Renal pelvis (tissue), 1 donor: ENCODE measurements at regions not wholly inside any gene's neighbourhood (a gene's known extent, or its start where the extent isn't known, plus 50 kb on each side); places are given as distances from the start of the nearest gene placed in this dataset.
"Not testable (repeated sequence)": the region's sequence is repeated elsewhere in the genome, so short reads cannot be mapped to it uniquely, and the experiment has no call there.

ENCODE experiments used
- DNase-seq: peaks from one replicate; pipeline ENCODE4 v3.0.0-alpha.2; 2013

DNA sequence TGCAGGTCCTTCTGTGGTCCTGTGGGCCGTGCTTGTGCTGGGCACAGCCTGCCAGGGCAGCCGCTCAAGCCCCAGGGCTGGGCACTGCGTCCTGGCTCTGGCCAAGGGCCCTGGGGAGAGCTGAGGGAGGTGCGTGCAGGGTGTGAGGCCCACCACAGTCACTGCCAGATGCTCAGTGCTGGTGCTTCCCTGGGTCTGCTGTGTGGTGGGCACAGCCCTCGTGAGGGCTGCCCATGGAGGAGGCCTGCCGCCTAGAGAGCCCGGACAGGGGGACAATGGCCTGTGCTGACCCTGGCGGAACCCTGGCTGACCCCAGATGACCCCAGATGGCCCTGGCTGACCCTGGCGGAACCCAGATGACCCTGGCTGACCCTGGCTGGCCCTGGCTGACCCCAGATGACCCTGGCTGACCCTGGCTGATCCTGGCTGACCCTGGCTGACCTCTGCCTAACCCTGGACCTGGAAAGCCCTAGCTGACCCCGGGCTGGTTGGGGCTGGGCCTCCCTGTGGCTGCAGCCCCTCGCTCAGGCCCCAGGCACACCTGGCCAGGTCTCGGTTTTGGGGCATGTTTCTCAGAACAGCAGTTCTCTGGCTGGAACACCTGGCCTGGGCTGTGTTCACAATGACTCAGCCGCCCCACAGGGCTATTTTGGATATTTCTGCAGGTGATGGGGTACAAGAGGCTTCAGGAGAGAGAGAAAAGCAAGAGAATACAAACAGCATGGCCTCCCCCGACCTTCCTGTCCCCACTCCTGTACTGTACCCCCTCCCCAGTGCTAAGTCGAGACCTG, 55.4 kb downstream of the TMEM121 start:
- no peak for DNase-seq

DNA sequence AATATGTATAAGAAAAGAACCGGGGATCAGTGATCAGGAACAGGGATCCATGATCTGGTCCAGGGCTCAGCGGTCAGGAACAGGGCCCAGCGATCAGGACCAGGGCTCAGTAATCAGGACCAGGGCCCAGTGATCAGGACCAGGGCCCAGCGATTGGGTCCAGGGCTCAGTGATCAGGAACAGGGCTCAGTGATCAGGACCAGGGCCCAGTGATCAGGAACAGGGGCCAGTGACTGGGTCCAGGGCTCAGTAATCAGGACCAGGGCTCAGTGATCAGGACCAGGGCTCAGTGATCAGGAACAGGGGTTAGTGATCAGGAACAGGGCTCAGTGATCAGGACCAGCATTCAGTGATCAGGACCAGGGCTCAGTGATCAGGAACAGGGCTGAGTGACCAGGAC, 56.3 kb downstream of the TMEM121 start:
- DNase-seq = no peak

DNA sequence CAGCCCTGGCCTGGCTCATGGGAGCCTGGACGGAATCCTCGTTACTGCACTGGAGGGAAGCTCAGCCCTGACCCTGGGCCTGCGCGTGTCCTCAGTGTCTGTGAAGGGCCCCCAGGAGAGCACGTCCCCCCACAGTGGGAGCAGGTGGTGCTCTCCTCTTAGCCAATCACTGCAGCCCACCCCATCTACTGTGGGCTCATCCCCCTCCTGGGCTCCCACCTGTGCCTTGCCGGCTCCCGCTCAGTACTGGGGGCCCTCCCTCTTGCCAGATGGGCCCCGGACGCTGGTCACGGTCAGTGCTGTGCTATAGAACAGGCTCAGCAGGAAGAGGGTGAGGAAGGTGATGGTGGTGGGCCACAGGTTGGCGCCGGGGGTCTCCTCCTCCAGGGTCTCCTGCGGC, 57.5 kb downstream of the TMEM121 start:
- DNase-seq = not testable (repeated sequence)

GRCh38 chr14:105585290-105585689, 58.9 kb downstream of the TMEM121 start:
- not testable (repeated sequence) for DNase-seq

DNA sequence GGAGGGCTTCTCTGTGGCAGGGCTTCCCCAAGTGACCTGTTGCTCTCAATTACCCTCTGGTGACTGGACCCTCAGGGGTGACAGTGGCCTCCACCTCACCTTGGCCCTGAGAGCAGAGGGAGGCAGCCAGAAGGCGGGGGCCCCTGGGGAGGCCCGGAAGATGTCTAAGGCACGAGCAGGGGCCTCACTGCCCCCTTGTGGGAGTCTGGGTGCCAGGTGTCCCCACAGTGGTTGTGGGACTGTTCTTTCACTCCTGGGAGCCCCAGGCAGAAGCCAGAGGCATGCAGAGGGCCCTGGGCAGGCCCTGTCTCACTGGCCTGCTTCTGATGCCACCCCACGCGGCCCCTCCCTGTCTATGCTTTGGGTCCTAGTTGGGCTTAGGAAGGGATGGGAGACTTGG, 59.3 kb downstream of the TMEM121 start:
- DNase-seq = not testable (repeated sequence)

DNA sequence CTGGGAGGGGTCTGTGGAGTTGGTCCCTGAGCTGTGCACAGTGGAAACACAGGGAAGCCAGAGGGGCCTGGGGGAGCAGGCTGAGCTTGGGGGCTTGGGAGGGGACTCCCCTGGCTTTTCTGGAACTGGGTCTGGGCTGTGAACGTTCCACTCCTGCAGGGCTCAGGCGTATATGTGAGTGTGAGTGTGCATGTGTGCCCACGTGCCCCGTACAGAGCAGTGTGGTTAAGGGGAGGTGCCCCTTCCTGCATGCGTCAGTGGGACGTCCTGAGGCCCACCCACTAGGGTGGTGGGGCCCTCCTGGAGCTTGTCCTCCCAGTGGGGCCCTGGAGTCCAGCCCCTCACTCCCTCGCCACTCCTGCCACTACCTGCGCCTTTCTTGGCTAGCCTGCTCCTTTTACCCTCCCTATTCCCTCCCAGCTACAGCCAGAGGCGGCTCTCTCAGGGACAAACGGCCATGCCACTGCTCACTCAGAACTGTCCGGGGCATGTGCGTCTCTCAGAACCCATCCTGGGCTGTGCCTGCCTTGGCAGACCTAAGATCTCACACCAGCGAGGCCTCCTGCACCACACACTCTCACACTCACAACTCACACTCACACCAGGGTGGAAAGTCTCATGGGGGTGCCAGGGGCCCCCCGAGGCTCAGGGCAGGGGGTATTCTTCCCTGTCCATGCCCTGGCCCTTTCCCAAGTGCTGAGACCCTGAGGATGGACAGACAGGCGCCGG, 59.9 kb downstream of the TMEM121 start:
- DNase-seq = not testable (repeated sequence)

DNA sequence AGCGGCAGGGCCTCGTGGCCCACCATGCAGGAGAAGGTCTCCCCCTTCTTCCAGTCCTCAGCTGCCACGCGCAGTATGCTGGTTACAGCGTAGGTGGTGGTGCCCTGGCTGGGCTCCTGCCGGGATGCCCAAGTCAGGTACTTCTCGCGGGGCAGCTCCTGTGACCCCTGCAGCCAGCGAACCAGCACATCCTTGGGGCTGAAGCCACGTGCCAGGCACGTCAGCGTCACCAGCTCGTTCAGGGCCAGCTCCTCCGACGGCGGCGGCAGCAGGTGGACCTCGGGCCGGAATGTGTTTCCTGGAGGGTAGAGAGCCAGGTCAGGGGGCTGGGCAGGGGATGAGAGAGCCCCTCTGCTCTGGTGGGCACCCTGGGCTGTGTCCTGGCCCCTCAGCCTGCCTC, 60.7 kb downstream of the TMEM121 start:
- DNase-seq = not testable (repeated sequence)

GRCh38 chr14:105587482-105588235, 61.3 kb downstream of the TMEM121 start:
- DNase-seq = not testable (repeated sequence)

DNA sequence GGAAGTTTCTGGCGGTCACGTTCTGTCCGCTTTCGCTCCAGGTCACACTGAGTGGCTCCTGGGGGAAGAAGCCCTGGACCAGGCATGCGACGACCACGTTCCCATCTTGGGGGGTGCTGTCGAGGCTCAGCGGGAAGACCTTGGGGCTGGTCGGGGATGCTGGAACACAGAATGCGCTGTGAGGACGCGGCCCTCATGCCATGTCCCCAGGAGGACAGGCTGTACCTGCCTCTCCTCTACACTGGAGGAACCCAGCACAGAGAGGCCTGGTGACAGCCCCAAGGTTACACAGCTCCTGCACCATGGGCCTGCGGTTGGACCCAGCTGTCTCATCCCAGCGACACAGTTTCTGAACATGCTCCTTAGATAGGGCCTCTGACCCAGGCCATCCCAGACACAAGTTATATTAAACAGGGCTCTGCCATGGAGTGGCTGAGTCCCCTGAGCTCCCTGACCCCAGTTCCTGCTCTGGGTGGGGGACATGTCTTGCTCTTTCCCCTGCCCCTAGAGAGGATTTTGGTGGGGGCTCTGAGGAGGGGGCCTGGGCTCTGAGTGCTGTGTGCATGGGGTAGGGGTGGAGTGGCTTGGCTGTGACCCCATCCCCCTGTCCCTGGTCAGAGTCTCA, 62.0 kb downstream of the TMEM121 start:
- no peak for DNase-seq

GRCh38 chr14:105589161-105589925, 63.0 kb downstream of the TMEM121 start:
- DNase-seq = no peak

- not testable (repeated sequence) for DNase-seq
Observed at GRCh38 chr14:105589926-105590185, 63.5 kb downstream of the TMEM121 start.

DNA sequence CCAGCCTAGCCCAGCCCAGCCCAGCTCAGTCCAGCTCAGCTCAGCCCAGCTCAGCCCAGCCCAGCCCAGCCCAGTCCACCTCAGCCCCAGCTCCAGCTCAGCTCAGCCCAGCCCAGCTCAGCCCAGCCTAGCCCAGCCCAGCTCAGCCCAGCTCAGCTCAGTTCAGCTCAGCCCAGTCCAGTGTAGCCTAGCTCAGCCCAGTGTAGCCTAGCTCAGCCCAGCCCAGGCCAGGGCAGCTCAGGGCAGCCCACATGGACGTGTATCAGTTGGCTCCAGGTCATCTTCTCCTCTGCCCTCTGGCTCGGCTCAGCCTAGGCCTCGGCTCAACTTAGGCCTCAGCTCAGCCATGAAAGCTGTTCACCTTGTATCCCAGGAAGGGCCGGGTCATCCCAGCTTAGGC, 64.7 kb downstream of the TMEM121 start:
- DNase-seq = no peak

DNA sequence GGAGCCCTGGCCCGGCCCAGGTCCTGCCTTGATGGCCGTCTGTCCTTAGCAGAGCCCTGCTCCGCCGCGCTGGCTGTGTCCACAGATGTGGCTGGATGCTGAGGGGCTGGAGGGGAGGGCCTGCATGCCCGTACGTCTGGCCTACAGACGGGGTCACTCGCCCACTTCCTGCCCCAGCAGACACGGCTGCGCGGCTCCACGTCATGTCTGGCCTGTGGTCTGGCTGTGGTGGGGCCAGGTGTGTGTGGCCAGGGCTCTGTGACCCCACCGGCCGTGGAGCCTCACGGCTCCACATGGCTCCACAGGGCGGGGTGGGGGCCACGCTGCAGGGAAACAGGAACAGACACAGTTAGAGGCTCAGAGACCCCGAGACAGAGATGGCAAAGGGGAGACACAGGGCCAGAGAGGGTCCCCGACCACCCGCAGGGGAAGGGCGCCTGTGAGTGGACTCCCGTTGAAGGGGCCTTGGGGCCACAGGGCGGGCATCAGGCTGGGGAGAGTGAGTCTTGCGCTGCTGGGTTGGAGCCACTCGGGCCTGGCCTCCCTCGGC, 65.5 kb downstream of the TMEM121 start:
- DNase-seq = not testable (repeated sequence)

- DNase-seq = not testable (repeated sequence)
Observed at GRCh38 chr14:105592646-105593045, 66.3 kb downstream of the TMEM121 start.

DNA sequence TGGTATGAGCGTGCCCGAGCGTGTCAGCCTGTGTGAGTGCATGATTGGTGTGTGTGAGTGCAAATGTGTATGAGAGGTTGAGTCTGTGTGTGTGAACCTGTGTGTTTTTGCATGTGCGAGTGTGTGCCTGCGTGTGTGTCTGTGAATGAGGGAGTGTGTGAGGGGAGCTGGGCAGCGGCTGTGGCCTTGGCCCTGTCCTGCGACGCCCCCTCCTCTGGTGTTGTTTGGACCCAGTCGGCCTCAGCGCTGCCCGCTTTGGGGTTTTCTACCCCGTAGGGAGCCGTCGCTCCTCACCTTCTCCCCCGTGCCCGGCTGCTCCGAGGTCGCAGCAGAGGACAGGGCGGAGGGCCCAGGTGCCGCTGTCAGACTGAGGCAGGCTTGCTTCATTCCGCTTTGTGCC, 69.0 kb downstream of the TMEM121 start:
- not testable (repeated sequence) for DNase-seq

GRCh38 chr14:105596374-105596773, 70.0 kb downstream of the TMEM121 start:
- DNase-seq = not testable (repeated sequence)

- not testable (repeated sequence) for DNase-seq
Observed at GRCh38 chr14:105598040-105598763, 71.8 kb downstream of the TMEM121 start.

DNA sequence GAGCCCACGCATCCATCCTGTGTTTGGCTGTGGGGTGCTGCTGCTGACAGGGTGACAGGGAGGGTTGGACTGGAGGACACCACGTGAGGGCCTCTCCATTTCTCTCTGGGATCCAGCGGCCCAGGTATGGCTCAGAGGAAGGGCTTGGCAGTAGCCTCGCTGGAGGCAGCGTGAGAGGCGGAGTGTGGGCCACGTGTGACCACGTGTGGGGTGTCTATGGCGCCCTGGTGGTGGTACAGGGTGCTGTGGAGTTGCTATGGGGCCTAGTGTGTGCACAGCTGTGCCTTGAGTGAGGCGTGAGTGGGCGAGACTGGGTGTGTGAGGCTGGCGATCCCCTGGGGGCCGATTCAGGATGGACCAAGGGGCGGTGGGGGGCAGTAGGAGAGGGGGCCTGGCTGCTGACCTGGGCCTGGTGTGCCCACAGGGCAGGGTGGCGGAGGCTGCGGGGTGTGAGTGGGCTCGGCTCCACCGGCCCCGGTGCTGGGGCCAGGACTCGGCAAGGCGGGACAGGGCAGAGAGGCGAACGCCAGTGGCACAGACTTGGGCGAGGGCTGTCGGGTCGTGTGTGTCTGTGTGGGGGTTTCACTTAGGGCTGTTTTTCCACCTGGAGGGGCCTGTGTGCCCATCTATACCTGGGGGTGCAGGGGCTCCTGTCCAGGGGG, 72.7 kb downstream of the TMEM121 start:
- not testable (repeated sequence) for DNase-seq

- DNase-seq = not testable (repeated sequence)
Observed at GRCh38 chr14:105600195-105600938, 74.0 kb downstream of the TMEM121 start.
